Neural progenitor cell (in vitro differentiated cells): ENCODE measurements at regions not wholly inside any gene's neighbourhood (a gene's known extent, or its start where the extent isn't known, plus 50 kb on each side); places are given as distances from the start of the nearest gene placed in this dataset. TPM values are rescaled to one million over a fixed set of nuclear protein-coding genes. Genes with fewer than 3 reads are reported as not detected.
A peak's percentile ranks its signal among the peaks of the same experiment; 100 is the strongest.
"Not testable (repeated sequence)": the region's sequence is repeated elsewhere in the genome, so short reads cannot be mapped to it uniquely, and the experiment has no call there.

Experiments used
- DNase-seq: peaks from one replicate; pipeline ENCODE4 v3.0.0-alpha.2; 2016; ENCODE audit warnings: low spot score
- H2AFZ ChIP-seq: fragments of 200-600 bp; sonication (generic); replicated peaks from 2 replicates; pipeline ENCODE4 v1.6.1; 2016; ENCODE audit warnings: antibody characterized with exemption
- H3F3A ChIP-seq: fragments of 200-600 bp; sonication (generic); 2 replicates; pipeline ENCODE4 v1.6.1; 2016; ENCODE audit warnings: antibody characterized with exemption, low read depth
- H3K27ac ChIP-seq: fragments of 200-600 bp; sonication (generic); 2 replicates; pipeline ENCODE4 v1.5.1; 2016; ENCODE audit warnings: mild to moderate bottlenecking
- H3K27me3 ChIP-seq: fragments of 200-600 bp; sonication (generic); 2 replicates; pipeline ENCODE4 v1.6.1; 2016; ENCODE audit warnings: mild to moderate bottlenecking, moderate library complexity
- H3K36me3 ChIP-seq: fragments of 200-600 bp; sonication (generic); 2 replicates; pipeline ENCODE4 v1.5.1; 2016
- H3K4me1 ChIP-seq: fragments of 200-600 bp; sonication (generic); 2 replicates; pipeline ENCODE4 v1.6.1; 2016; ENCODE audit warnings: mixed run types
- H3K4me2 ChIP-seq: fragments of 200-600 bp; sonication (generic); 2 replicates; pipeline ENCODE4 v1.6.1; 2016
- H3K4me3 ChIP-seq: fragments of 200-600 bp; sonication (generic); 2 replicates; pipeline ENCODE4 v1.5.1; 2016
- H3K79me2 ChIP-seq: fragments of 200-600 bp; sonication (generic); 2 replicates; pipeline ENCODE4 v1.6.1; 2016; ENCODE audit warnings: low read depth
- H3K9ac ChIP-seq: fragments of 200-600 bp; sonication (generic); 2 replicates; pipeline ENCODE4 v1.6.1; 2016
- H3K9me3 ChIP-seq: fragments of 200-600 bp; sonication (generic); 2 replicates; pipeline ENCODE4 v1.5.1; 2016; ENCODE audit warnings: low read depth
- H4K20me1 ChIP-seq: fragments of 200-600 bp; sonication (generic); 2 replicates; pipeline ENCODE4 v1.6.1; 2016; ENCODE audit warnings: low read depth
- H3K27ac Mint-ChIP-seq: 3 replicates; pipeline ENCODE4 v1.8.0; 2021; ENCODE audit warnings: mixed read lengths
- H3K27me3 Mint-ChIP-seq: 2 replicates; pipeline ENCODE4 v1.8.0; 2022; ENCODE audit warnings: low read depth, mild to moderate bottlenecking, inconsistent platforms, moderate library complexity, mixed read lengths; ENCODE audit not compliant: insufficient read depth
- H3K36me3 Mint-ChIP-seq: 3 replicates; pipeline ENCODE4 v1.8.0; 2021; ENCODE audit warnings: mixed read lengths
- H3K4me1 Mint-ChIP-seq: 3 replicates; pipeline ENCODE4 v1.8.0; 2021; ENCODE audit warnings: mixed read lengths
- H3K4me3 Mint-ChIP-seq: 3 replicates; pipeline ENCODE4 v1.8.0; 2021; ENCODE audit warnings: mild to moderate bottlenecking, moderate library complexity, mixed read lengths
- H3K9me3 Mint-ChIP-seq: 3 replicates; pipeline ENCODE4 v1.8.0; 2020; ENCODE audit warnings: mixed read lengths
- small RNA-seq: library from RNA; depleted of rRNA; stranded (forward); fragments of <200 nt; gene quantifications from one replicate; pipeline ENCODE3, GENCODE V24; 2015
- TF ChIP-seq, protein P1 (sequence below): fragments of 200-600 bp; sonication (generic); IDR thresholded peaks from 2 replicates; pipeline ENCODE4 v1.5.1; 2017; ENCODE audit warnings: antibody characterized with exemption, mild to moderate bottlenecking

GRCh38 chr5:62250085-62250484 lies 55.9 kb upstream of the KIF2A start:
- H3K36me3 Mint-ChIP-seq, H3K36me3 ChIP-seq, H3K4me1 ChIP-seq, H4K20me1 ChIP-seq, H3K9ac ChIP-seq, H3K4me1 Mint-ChIP-seq, H3K27me3 Mint-ChIP-seq, H3K4me3 ChIP-seq, H3K4me3 Mint-ChIP-seq, H2AFZ ChIP-seq, H3K27me3 ChIP-seq, H3K27ac Mint-ChIP-seq, DNase-seq, H3K4me2 ChIP-seq, H3K9me3 Mint-ChIP-seq, H3K27ac ChIP-seq, H3F3A ChIP-seq, H3K79me2 ChIP-seq, H3K9me3 ChIP-seq: not testable (repeated sequence)

DNA sequence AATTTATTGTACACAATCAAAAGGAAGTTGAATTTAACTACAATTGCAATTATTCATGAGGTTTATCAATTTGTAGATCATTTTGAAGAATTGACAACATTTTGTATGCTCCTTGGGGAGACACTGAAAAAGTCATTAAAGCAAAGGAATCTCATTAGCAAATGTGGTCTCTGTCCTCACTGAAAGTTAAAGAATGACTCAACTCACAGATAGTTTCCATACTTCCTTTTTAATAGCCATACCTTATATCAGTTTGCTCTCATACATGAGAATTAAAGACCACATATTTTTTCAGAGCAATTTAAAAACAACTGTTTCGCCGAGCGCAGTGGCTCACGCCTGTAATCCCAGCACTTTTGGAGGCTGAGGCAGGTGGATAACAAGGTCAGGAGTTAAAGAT lies 55.1 kb upstream of the KIF2A start:
- H3K4me3 ChIP-seq, H3K27me3 ChIP-seq, H3K4me1 ChIP-seq, H3K27ac Mint-ChIP-seq, H3K36me3 Mint-ChIP-seq, H3K4me1 Mint-ChIP-seq, H4K20me1 ChIP-seq, H3K9me3 Mint-ChIP-seq, H3K36me3 ChIP-seq, H3F3A ChIP-seq, H3K27ac ChIP-seq, H3K27me3 Mint-ChIP-seq, H3K9me3 ChIP-seq, H3K79me2 ChIP-seq, H3K9ac ChIP-seq, H3K4me3 Mint-ChIP-seq, H3K4me2 ChIP-seq, H2AFZ ChIP-seq, DNase-seq: not testable (repeated sequence)

DNA sequence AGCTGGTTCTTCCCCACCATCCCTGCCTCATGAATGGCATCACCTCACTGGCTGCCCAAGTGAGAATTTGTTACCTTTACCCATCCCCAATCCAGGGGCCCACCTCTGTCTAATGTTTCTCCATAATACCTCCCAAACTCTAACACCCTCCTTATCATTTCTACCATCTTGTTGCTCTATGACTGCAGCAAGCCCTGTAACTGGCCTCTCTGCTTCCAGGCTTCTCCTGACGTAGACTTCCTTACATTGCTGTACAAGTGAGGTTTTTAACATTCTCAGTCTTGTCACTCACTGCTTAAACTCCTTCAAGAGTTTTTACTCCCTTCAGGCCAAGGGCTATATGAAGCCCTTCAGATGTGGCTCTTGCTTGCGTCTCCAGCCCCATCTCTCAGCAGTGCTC lies 53.5 kb upstream of the KIF2A start:
- not testable (repeated sequence) for H3K4me2 ChIP-seq, H3K27ac Mint-ChIP-seq, H3K27me3 Mint-ChIP-seq, H3K9me3 ChIP-seq, H3K27ac ChIP-seq, H2AFZ ChIP-seq, H3K9ac ChIP-seq, H3K4me3 Mint-ChIP-seq, H3F3A ChIP-seq, H3K36me3 ChIP-seq, H3K9me3 Mint-ChIP-seq, H3K27me3 ChIP-seq, DNase-seq, H3K79me2 ChIP-seq, H3K36me3 Mint-ChIP-seq, H3K4me3 ChIP-seq, H4K20me1 ChIP-seq
- H3K4me1 Mint-ChIP-seq: peaks cover 14% of the 10 kb centered on the region
- peaks cover 10% of the 10 kb centered on the region for H3K4me1 ChIP-seq

GRCh38 chr5:62255551-62255950 lies 50.5 kb upstream of the KIF2A start:
- H3K27ac Mint-ChIP-seq, DNase-seq, H3F3A ChIP-seq, H3K27me3 ChIP-seq, H4K20me1 ChIP-seq, H3K36me3 Mint-ChIP-seq, H3K27me3 Mint-ChIP-seq, H3K9me3 ChIP-seq, H3K4me3 Mint-ChIP-seq, H3K79me2 ChIP-seq, H3K27ac ChIP-seq, H3K9me3 Mint-ChIP-seq, H3K4me2 ChIP-seq, H3K9ac ChIP-seq, H3K36me3 ChIP-seq, H3K4me3 ChIP-seq, H2AFZ ChIP-seq: not testable (repeated sequence)
- peaks cover 15% of the 10 kb centered on the region for H3K4me1 Mint-ChIP-seq
- H3K4me1 ChIP-seq: peaks cover 10% of the 10 kb centered on the region

DNA sequence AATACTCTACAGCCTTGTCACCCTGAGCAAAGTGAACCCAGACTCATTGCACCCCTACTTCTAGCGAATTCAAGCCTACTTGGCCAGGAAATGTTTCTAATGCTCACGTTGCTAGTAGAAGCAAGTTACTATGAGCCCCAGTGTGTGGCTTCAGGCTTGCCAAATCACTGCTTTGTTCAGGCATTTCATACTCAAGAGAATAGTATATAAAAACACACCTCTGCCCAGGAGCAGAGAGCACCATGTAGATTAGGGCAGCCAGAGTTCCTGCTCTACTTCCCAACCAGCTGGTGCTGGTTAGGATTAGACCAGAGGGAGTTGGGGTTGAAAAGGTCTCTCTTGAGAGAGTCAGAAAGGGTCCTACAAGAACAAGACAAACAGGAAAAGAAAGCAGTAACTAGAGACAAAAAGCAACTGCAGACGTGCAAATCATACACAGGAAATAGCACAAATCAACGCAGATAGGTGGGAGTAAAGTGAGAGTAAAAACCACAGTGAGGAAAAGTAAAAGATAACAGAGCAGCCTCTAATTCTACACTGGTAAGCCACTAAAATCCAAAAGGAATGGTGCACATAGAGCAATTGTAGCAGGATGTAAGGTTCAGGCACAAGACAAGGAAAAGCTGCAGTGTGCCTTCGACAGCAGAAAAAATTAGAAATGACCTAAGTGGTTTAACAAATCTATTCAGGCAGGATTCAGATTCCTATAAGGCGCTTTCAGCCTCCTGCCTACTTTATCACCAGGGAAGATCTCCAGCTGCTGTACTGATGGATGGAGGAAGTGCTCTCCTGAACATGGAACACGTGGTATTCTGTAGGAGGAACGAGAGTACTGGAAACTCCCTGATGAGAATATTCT lies 49.6 kb upstream of the KIF2A start:
- Histone ChIP-seq H3K79me2 (no peaks in the 10 kb centered on the region), H3K9me3 (no peaks in the 10 kb centered on the region), H3K9ac (no peak overlapping the region), H3F3A (no peaks in the 10 kb centered on the region), H3K27ac (no peak overlapping the region), H3K27me3 (no peaks in the 10 kb centered on the region), H3K4me1 (peaks cover 10% of the 10 kb centered on the region), H3K36me3 (no peaks in the 10 kb centered on the region), H3K4me2 (peak overlapping the region; percentile 22), H4K20me1 (no peaks in the 10 kb centered on the region), H2AFZ (peak overlapping the region; percentile 92), H3K4me3 (no peak overlapping the region)
- Mint-ChIP-seq H3K27ac (no peak overlapping the region), H3K4me1 (peaks cover 16% of the 10 kb centered on the region), H3K27me3 (peaks cover 3% of the 10 kb centered on the region), H3K4me3 (no peak overlapping the region), H3K9me3 (no peaks in the 10 kb centered on the region), H3K36me3 (no peaks in the 10 kb centered on the region)
- TF ChIP-seq, protein P1, sequence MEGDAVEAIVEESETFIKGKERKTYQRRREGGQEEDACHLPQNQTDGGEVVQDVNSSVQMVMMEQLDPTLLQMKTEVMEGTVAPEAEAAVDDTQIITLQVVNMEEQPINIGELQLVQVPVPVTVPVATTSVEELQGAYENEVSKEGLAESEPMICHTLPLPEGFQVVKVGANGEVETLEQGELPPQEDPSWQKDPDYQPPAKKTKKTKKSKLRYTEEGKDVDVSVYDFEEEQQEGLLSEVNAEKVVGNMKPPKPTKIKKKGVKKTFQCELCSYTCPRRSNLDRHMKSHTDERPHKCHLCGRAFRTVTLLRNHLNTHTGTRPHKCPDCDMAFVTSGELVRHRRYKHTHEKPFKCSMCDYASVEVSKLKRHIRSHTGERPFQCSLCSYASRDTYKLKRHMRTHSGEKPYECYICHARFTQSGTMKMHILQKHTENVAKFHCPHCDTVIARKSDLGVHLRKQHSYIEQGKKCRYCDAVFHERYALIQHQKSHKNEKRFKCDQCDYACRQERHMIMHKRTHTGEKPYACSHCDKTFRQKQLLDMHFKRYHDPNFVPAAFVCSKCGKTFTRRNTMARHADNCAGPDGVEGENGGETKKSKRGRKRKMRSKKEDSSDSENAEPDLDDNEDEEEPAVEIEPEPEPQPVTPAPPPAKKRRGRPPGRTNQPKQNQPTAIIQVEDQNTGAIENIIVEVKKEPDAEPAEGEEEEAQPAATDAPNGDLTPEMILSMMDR: no peak
- peak; percentile 12 for DNase-seq

Small RNA genes lying in the stretch of these regions (small RNA-seq; reads per million reads assigned to genes)
- gene RN7SKP157: not detected
- not detected for gene RNU6-913P
